ENCODE measurements at regions not wholly inside any gene's neighbourhood (a gene's known extent, or its start where the extent isn't known, plus 50 kb on each side); places are given as distances from the start of the nearest gene placed in this dataset.

DNA sequence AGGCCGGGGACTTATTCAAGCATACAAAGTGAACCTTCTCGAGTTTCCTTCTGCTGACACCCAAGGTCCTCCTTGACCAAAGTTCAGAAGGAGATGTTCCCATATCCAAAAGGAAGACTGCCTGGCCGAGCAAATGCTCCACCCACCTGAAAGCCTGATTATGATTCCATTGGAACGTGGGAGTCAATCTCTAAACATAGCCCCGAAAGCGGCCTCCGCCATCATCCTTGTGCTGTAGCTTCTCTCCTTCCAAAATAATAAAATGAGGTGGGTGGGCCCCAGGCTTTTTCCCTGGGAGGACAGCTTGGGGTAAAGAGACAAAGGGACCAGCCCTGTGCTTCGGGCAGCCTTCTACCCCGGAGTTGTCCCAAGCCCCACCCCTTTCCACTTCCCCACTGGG is 355.6 kb upstream of the SLC30A5 start (continued):
- TF ChIP-seq RCOR1 (IDR thresholded peaks at IDR 0.05; ENCODE audit: low read length) (no peak), RAD21 (IDR thresholded peaks at IDR 0.05; ENCODE audit: low read length) (no peak), NFIC (IDR thresholded peaks at IDR 0.05; ENCODE audit: borderline replicate concordance) (no peak), TCF12 (IDR thresholded peaks at IDR 0.05) (no peak), EZH2phosphoT487 (IDR thresholded peaks at IDR 0.05; ENCODE audit: borderline replicate concordance, low read depth) (no peak), CHD2 (IDR thresholded peaks at IDR 0.05; ENCODE audit: low read length, partially characterized antibody) (no peak)
- TF ChIP-seq, protein P1, sequence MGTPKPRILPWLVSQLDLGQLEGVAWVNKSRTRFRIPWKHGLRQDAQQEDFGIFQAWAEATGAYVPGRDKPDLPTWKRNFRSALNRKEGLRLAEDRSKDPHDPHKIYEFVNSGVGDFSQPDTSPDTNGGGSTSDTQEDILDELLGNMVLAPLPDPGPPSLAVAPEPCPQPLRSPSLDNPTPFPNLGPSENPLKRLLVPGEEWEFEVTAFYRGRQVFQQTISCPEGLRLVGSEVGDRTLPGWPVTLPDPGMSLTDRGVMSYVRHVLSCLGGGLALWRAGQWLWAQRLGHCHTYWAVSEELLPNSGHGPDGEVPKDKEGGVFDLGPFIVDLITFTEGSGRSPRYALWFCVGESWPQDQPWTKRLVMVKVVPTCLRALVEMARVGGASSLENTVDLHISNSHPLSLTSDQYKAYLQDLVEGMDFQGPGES (IDR thresholded peaks at IDR 0.05; ENCODE audit: low read depth, low read length): no peak
- TF ChIP-seq, protein P2, sequence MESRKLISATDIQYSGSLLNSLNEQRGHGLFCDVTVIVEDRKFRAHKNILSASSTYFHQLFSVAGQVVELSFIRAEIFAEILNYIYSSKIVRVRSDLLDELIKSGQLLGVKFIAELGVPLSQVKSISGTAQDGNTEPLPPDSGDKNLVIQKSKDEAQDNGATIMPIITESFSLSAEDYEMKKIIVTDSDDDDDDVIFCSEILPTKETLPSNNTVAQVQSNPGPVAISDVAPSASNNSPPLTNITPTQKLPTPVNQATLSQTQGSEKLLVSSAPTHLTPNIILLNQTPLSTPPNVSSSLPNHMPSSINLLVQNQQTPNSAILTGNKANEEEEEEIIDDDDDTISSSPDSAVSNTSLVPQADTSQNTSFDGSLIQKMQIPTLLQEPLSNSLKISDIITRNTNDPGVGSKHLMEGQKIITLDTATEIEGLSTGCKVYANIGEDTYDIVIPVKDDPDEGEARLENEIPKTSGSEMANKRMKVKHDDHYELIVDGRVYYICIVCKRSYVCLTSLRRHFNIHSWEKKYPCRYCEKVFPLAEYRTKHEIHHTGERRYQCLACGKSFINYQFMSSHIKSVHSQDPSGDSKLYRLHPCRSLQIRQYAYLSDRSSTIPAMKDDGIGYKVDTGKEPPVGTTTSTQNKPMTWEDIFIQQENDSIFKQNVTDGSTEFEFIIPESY (IDR thresholded peaks at IDR 0.05; ENCODE audit: borderline replicate concordance, low read depth): no peak
- TF ChIP-seq, protein P3, sequence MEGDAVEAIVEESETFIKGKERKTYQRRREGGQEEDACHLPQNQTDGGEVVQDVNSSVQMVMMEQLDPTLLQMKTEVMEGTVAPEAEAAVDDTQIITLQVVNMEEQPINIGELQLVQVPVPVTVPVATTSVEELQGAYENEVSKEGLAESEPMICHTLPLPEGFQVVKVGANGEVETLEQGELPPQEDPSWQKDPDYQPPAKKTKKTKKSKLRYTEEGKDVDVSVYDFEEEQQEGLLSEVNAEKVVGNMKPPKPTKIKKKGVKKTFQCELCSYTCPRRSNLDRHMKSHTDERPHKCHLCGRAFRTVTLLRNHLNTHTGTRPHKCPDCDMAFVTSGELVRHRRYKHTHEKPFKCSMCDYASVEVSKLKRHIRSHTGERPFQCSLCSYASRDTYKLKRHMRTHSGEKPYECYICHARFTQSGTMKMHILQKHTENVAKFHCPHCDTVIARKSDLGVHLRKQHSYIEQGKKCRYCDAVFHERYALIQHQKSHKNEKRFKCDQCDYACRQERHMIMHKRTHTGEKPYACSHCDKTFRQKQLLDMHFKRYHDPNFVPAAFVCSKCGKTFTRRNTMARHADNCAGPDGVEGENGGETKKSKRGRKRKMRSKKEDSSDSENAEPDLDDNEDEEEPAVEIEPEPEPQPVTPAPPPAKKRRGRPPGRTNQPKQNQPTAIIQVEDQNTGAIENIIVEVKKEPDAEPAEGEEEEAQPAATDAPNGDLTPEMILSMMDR (IDR thresholded peaks at IDR 0.05): no peak

DNA sequence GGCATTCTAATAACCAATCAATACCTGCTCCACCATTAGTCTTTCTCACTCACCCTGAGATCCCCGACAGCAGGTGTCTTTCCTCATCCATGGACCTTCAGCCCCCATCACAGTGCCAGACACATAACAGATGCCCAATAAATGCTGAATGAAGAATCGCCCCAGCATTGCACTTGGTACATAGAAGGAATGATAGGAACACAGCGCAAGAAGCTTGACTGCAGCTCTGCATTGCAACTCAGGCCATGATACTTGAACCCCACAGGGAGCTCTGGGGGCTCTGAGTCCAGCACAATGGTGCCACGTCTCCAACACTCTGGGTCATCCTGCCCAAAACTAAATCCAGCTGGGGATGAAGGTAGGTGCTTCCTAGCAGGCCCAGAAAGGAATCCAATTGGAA is 355.0 kb upstream of the SLC30A5 start:
- POLR2A ChIA-PET: no interaction called here
- no peak overlapping the region for H3K9ac ChIP-seq
- no peaks in the 10 kb centered on the region for H3K79me2 ChIP-seq (ENCODE audit: insufficient read depth)
- no peak overlapping the region for H3K4me3 ChIP-seq (ENCODE audit: low read depth in 2 of 2, low read length in 1 of 2)
- WGBS (ENCODE audit: low lambda C conversion rate): 48% methylated on average over 4 of the region's 4 CpGs
- no peak overlapping the region for H3K4me2 ChIP-seq
- no peak overlapping the region for H3K27ac ChIP-seq (ENCODE audit: low read depth in 2 of 2, low read length in 1 of 2)
- H2AFZ ChIP-seq (ENCODE audit: low read depth): no peak overlapping the region
- H3K4me1 ChIP-seq (ENCODE audit: control insufficient read depth in 1 of 2, insufficient read depth in 2 of 2, low read depth in 1 of 2, low read length in 1 of 2): peaks cover 0 to 9% of the 10 kb centered on the region in 2 experiments; a peak in 1 of 4 replicates
- no peak for DNase-seq
- no peaks in the 10 kb centered on the region for H3K36me3 ChIP-seq (replicated peaks in 1 of 2; ENCODE audit: control insufficient read depth in 1 of 2, insufficient read depth in 2 of 2, low read length in 1 of 2)
- H3K9me3 ChIP-seq: no peaks in the 10 kb centered on the region
- H3F3A ChIP-seq (replicated peaks; ENCODE audit: insufficient read depth): no peaks in the 10 kb centered on the region
- CTCF ChIA-PET: interaction anchor here (1.2 kb wide), 1 partner anchor 8 kb away, joined by 4 read pairs; no protein-coding TSS in a partner anchor
- TF ChIP-seq FOXM1 (IDR thresholded peaks at IDR 0.05; ENCODE audit: low read depth) (no peak), POLR2AphosphoS5 (IDR thresholded peaks at IDR 0.05; ENCODE audit: low read depth, low read length) (no peak), NRF1 (IDR thresholded peaks at IDR 0.05; ENCODE audit: low read depth, low read length) (no peak), ELF1 (IDR thresholded peaks at IDR 0.05) (no peak)
- TF ChIP-seq, protein P2 (IDR thresholded peaks at IDR 0.05; ENCODE audit: borderline replicate concordance, low read depth): no peak
- no peaks in the 10 kb centered on the region for H4K20me1 ChIP-seq (ENCODE audit: insufficient read depth)
- no peaks in the 10 kb centered on the region for H3K9me2 ChIP-seq
- no peaks in the 10 kb centered on the region for H3K27me3 ChIP-seq (ENCODE audit: insufficient read depth)
